ENCODE measurements at regions not wholly inside any gene's neighbourhood (a gene's known extent, or its start where the extent isn't known, plus 50 kb on each side); places are given as distances from the start of the nearest gene placed in this dataset.

GRCh38 chr1:38207906-38208305, 161.3 kb upstream of the POU3F1 start:
- no peak overlapping the region for H3K27ac ChIP-seq (ENCODE audit: low read depth, low read length)
- no peak overlapping the region for H3K4me3 ChIP-seq (ENCODE audit: insufficient read depth, low read length, poor library complexity, severe bottlenecking)
- no peaks in the 10 kb centered on the region for H3K9me3 ChIP-seq (ENCODE audit: insufficient read depth, low read length)
- H3K79me2 ChIP-seq (ENCODE audit: insufficient read depth, low read length): no peaks in the 10 kb centered on the region
- H2AFZ ChIP-seq (ENCODE audit: low read depth, low read length, severe bottlenecking): no peak overlapping the region
- no peaks in the 10 kb centered on the region for H3F3A ChIP-seq (ENCODE audit: insufficient read depth)
- TF ChIP-seq CTCF (IDR thresholded peaks at IDR 0.05; ENCODE audit: insufficient read depth, low read length, poor library complexity, severe bottlenecking) (no peak), EZH2phosphoT487 (conservative IDR thresholded peaks at IDR 0.05; ENCODE audit: low read length) (no peak)
- H4K20me1 ChIP-seq (ENCODE audit: low read depth, low read length): no peaks in the 10 kb centered on the region
- H3K9ac ChIP-seq (ENCODE audit: low read length): no peak overlapping the region
- H3K36me3 ChIP-seq (ENCODE audit: low read length): no peaks in the 10 kb centered on the region
- H3K4me2 ChIP-seq (ENCODE audit: low read depth, low read length, poor library complexity, severe bottlenecking): no peak overlapping the region
- H3K27me3 ChIP-seq (ENCODE audit: low read length): 0 out of 2 replicates have a peak, but pooled peaks cover 4% of the 10 kb centered on the region
- no peaks in the 10 kb centered on the region for H3K9me2 ChIP-seq (replicated peaks; ENCODE audit: insufficient read depth, low read length)

GRCh38 chr1:38207275-38207674, 160.7 kb upstream of the POU3F1 start:
- no peaks in the 10 kb centered on the region for H3K36me3 ChIP-seq (ENCODE audit: low read length)
- no peaks in the 10 kb centered on the region for H3K9me3 ChIP-seq (ENCODE audit: insufficient read depth, low read length)
- no peaks in the 10 kb centered on the region for H3F3A ChIP-seq (ENCODE audit: insufficient read depth)
- H3K4me2 ChIP-seq (ENCODE audit: low read depth, low read length, poor library complexity, severe bottlenecking): no peak overlapping the region
- no peaks in the 10 kb centered on the region for H4K20me1 ChIP-seq (ENCODE audit: low read depth, low read length)
- TF ChIP-seq CTCF (IDR thresholded peaks at IDR 0.05; ENCODE audit: insufficient read depth, low read length, poor library complexity, severe bottlenecking) (no peak), EZH2phosphoT487 (conservative IDR thresholded peaks at IDR 0.05; ENCODE audit: low read length) (no peak)
- no peak overlapping the region for H3K4me3 ChIP-seq (ENCODE audit: insufficient read depth, low read length, poor library complexity, severe bottlenecking)
- no peaks in the 10 kb centered on the region for H3K79me2 ChIP-seq (ENCODE audit: insufficient read depth, low read length)
- 0 out of 2 replicates have a peak, but pooled peaks cover 4% of the 10 kb centered on the region for H3K27me3 ChIP-seq (ENCODE audit: low read length)
- no peaks in the 10 kb centered on the region for H3K9me2 ChIP-seq (replicated peaks; ENCODE audit: insufficient read depth, low read length)
- H3K27ac ChIP-seq (ENCODE audit: low read depth, low read length): no peak overlapping the region
- no peak overlapping the region for H2AFZ ChIP-seq (ENCODE audit: low read depth, low read length, severe bottlenecking)
- no peak overlapping the region for H3K9ac ChIP-seq (ENCODE audit: low read length)

- no peaks in the 10 kb centered on the region for H3F3A ChIP-seq (ENCODE audit: insufficient read depth)
- H3K27me3 ChIP-seq (ENCODE audit: low read length): no peaks in the 10 kb centered on the region
- H3K9me3 ChIP-seq (ENCODE audit: insufficient read depth, low read length): no peaks in the 10 kb centered on the region
- H3K9me2 ChIP-seq (replicated peaks; ENCODE audit: insufficient read depth, low read length): no peaks in the 10 kb centered on the region
- H3K9ac ChIP-seq (ENCODE audit: low read length): no peak overlapping the region
- no peaks in the 10 kb centered on the region for H4K20me1 ChIP-seq (ENCODE audit: low read depth, low read length)
- TF ChIP-seq EZH2phosphoT487 (conservative IDR thresholded peaks at IDR 0.05; ENCODE audit: low read length) (no peak), CTCF (IDR thresholded peaks at IDR 0.05; ENCODE audit: insufficient read depth, low read length, poor library complexity, severe bottlenecking) (no peak)
- no peak overlapping the region for H2AFZ ChIP-seq (ENCODE audit: low read depth, low read length, severe bottlenecking)
- H3K79me2 ChIP-seq (ENCODE audit: insufficient read depth, low read length): no peaks in the 10 kb centered on the region
- H3K4me2 ChIP-seq (ENCODE audit: low read depth, low read length, poor library complexity, severe bottlenecking): no peak overlapping the region
- no peaks in the 10 kb centered on the region for H3K36me3 ChIP-seq (ENCODE audit: low read length)
- no peak overlapping the region for H3K4me3 ChIP-seq (ENCODE audit: insufficient read depth, low read length, poor library complexity, severe bottlenecking)
- no peak overlapping the region for H3K27ac ChIP-seq (ENCODE audit: low read depth, low read length)
These were observed 158.1 kb upstream of the POU3F1 start for GRCh38 chr1:38204698-38205097.
